IMR-90 (cell line): ENCODE measurements at regions not wholly inside any gene's neighbourhood (a gene's known extent, or its start where the extent isn't known, plus 50 kb on each side); places are given as distances from the start of the nearest gene placed in this dataset.

Experiments used
- ATAC-seq: fragments of 200-7000 bp; cut with Tn5 transposase; 2 replicates; pipeline ENCODE4 v1.9.1; 2020; ENCODE audit warnings: low read depth, mild to moderate bottlenecking, moderate library complexity
- BruUV-seq: library from RNA; stranded (reverse); fragments of 400-500 nt; replicated peaks from 2 replicates; lab custom pipeline; 2021; lab: Mats Ljungman, UMichigan
- CTCF ChIA-PET: fragments of 300-600 bp; formaldehyde crosslinking; extraction: SDS; loops from one replicate; lab custom pipeline; 2021; ENCODE audit warnings: antibody characterized with exemption; lab: Yijun Ruan, JAX
- POLR2A ChIA-PET: fragments of 300-600 bp; sonication (Branson Sonifier 250); formaldehyde crosslinking; loops from one replicate; lab custom pipeline; 2022; ENCODE audit warnings: antibody characterized with exemption; ENCODE audit not compliant: unreplicated experiment; lab: Charles Lee
- DNase-seq: peaks from one replicate; pipeline ENCODE4 v3.0.0; 2013
- H2AFZ ChIP-seq: replicated peaks from 2 replicates; pipeline ENCODE3; 2013; ENCODE audit warnings: low read length, mild to moderate bottlenecking; ENCODE audit not compliant: poor library complexity
- H2AK5ac ChIP-seq: 2 replicates; pipeline ENCODE4 v1.6.1; 2013; ENCODE audit warnings: low read depth, low read length, inconsistent platforms
- H2AK9ac ChIP-seq: replicated peaks from 2 replicates; pipeline ENCODE3; 2013; ENCODE audit warnings: mild to moderate bottlenecking, low read depth, low read length, moderate library complexity; ENCODE audit not compliant: poor library complexity
- H2BK120ac ChIP-seq: 2 replicates; pipeline ENCODE4 v1.6.1; 2013; ENCODE audit warnings: low read depth, low read length, inconsistent platforms
- H2BK15ac ChIP-seq: 3 replicates; pipeline ENCODE4 v1.6.1; 2013; ENCODE audit warnings: low read depth, low read length, inconsistent platforms
- H2BK20ac ChIP-seq: 2 replicates; pipeline ENCODE4 v1.6.1; 2013; ENCODE audit warnings: low read depth, mild to moderate bottlenecking, inconsistent platforms, low read length, moderate library complexity
- H2BK5ac ChIP-seq: 2 replicates; pipeline ENCODE4 v1.6.1; 2013; ENCODE audit warnings: mild to moderate bottlenecking, low read depth, low read length, inconsistent platforms; ENCODE audit not compliant: poor library complexity, severe bottlenecking
- H3K14ac ChIP-seq: replicated peaks from 2 replicates; pipeline ENCODE4 v1.6.1; 2013; ENCODE audit warnings: low read depth, low read length, inconsistent platforms
- H3K18ac ChIP-seq: 2 replicates; pipeline ENCODE4 v1.6.1; 2013; ENCODE audit warnings: low read depth, low read length, control low read depth
- H3K23ac ChIP-seq: 2 replicates; pipeline ENCODE4 v1.6.1; 2013; ENCODE audit warnings: low read depth, low read length, inconsistent platforms
- H3K27ac ChIP-seq: 2 replicates; pipeline ENCODE4 v1.5.1; 2013; ENCODE audit warnings: mild to moderate bottlenecking, control low read depth, low read length; ENCODE audit not compliant: insufficient read depth
- H3K27me3 ChIP-seq: 2 replicates; pipeline ENCODE4 v1.6.1; 2013; ENCODE audit warnings: low read length; ENCODE audit not compliant: control insufficient read depth, insufficient read depth
- H3K36me3 ChIP-seq: 2 replicates; pipeline ENCODE4 v1.6.1; 2013; ENCODE audit warnings: low read length, mixed read lengths; ENCODE audit not compliant: control insufficient read depth, insufficient read depth
- H3K4ac ChIP-seq: 2 replicates; pipeline ENCODE4 v1.6.1; 2013; ENCODE audit warnings: low read depth, low read length, inconsistent platforms
- H3K4me1 ChIP-seq: 2 replicates; pipeline ENCODE4 v1.6.1; 2013; ENCODE audit warnings: low read length, mixed read lengths; ENCODE audit not compliant: control insufficient read depth, insufficient read depth
- H3K4me2 ChIP-seq: 2 replicates; pipeline ENCODE4 v1.6.1; 2013; ENCODE audit warnings: low read depth, mild to moderate bottlenecking, control low read depth, low read length, moderate library complexity
- H3K4me3 ChIP-seq: 2 replicates; pipeline ENCODE4 v1.5.1; 2013; ENCODE audit warnings: low read depth, mild to moderate bottlenecking, control low read depth, low read length, moderate library complexity; ENCODE audit not compliant: insufficient read depth
- H3K56ac ChIP-seq: 2 replicates; pipeline ENCODE4 v1.6.1; 2013; ENCODE audit warnings: low read length, inconsistent platforms; ENCODE audit not compliant: insufficient read depth; ENCODE audit errors: extremely low read depth
- H3K79me1 ChIP-seq, 2 experiments: 2 replicates each; pipeline ENCODE4 v1.6.1; 2013; ENCODE audit warnings: low read length in 2 of 2, inconsistent platforms in 1 of 2, low read depth in 1 of 2
- H3K9ac ChIP-seq: 2 replicates; pipeline ENCODE4 v1.6.1; 2013; ENCODE audit warnings: low read depth, low read length, control low read depth
- H3K9me1 ChIP-seq: 2 replicates; pipeline ENCODE4 v1.6.1; 2013; ENCODE audit warnings: low read length, inconsistent platforms; ENCODE audit not compliant: insufficient read depth
- H3K9me3 ChIP-seq: 2 replicates; pipeline ENCODE4 v1.6.1; 2013; ENCODE audit warnings: low read length; ENCODE audit not compliant: control insufficient read depth, insufficient read depth
- H4K20me1 ChIP-seq: 2 replicates; pipeline ENCODE4 v1.6.1; 2013; ENCODE audit warnings: low read length, inconsistent platforms; ENCODE audit not compliant: insufficient read depth
- H4K5ac ChIP-seq: 2 replicates; pipeline ENCODE4 v1.6.1; 2013; ENCODE audit warnings: mild to moderate bottlenecking, low read depth, low read length, control low read depth
- H4K8ac ChIP-seq, 2 experiments: 2 replicates each; pipeline ENCODE4 v1.6.1; 2013; ENCODE audit warnings: low read depth in 2 of 2, low read length in 2 of 2, control low read depth in 1 of 2, inconsistent platforms in 1 of 2
- H4K91ac ChIP-seq: 2 replicates; pipeline ENCODE4 v1.6.1; 2013; ENCODE audit warnings: low read depth, low read length, inconsistent platforms; ENCODE audit not compliant: insufficient read depth
- CEBPB ChIP-seq: IDR thresholded peaks from 2 replicates; pipeline ENCODE4 v1.6.1; 2012; ENCODE audit warnings: low read depth, low read length, improper control_type of control experiment
- CHD1 ChIP-seq: IDR thresholded peaks from 2 replicates; pipeline ENCODE4 v1.6.1; 2012; ENCODE audit warnings: low read depth, low read length, improper control_type of control experiment
- ELK1 ChIP-seq: fragments of 150-350 bp; IDR thresholded peaks from 2 replicates; pipeline ENCODE4 v1.6.1; 2016; ENCODE audit warnings: low read depth, mild to moderate bottlenecking, low read length, moderate library complexity, borderline replicate concordance
- MXI1 ChIP-seq: IDR thresholded peaks from 2 replicates; pipeline ENCODE4 v1.6.1; 2012; ENCODE audit warnings: low read depth, mild to moderate bottlenecking, low read length, moderate library complexity, borderline replicate concordance
- NFE2L2 ChIP-seq: fragments of 150-350 bp; IDR thresholded peaks from 2 replicates; pipeline ENCODE4 v1.6.1; 2016; ENCODE audit warnings: low read depth, mild to moderate bottlenecking, low read length
- RAD21 ChIP-seq: IDR thresholded peaks from 2 replicates; pipeline ENCODE4 v1.6.1; 2012; ENCODE audit warnings: low read length, improper control_type of control experiment
- RFX5 ChIP-seq: IDR thresholded peaks from 2 replicates; pipeline ENCODE4 v1.8.0; 2012; ENCODE audit warnings: low read depth, mild to moderate bottlenecking, low read length, moderate library complexity
- WGBS, 2 experiments: methylation state at CpG; one replicate each; pipeline versions ENCODE4 v1.1.5 to v1.1.7; 2013; ENCODE audit warnings: missing lambda C conversion rate in 2 of 2; ENCODE audit not compliant: insufficient read length in 1 of 2; ENCODE audit errors: extremely low coverage in 2 of 2; 5-methylcytosine and 5-hydroxymethylcytosine counted together
- dilution Hi-C: fragments of 300-500 bp; cut with HindIII; formaldehyde crosslinking; loops from one replicate; pipeline ENCODE4 v1.14.3; 2018; ENCODE audit warnings: low sequenced_read_pairs; ENCODE audit not compliant: unreplicated experiment
- in situ Hi-C: fragments of 300-500 bp; cut with MboI; formaldehyde crosslinking; loops from 3 replicates; pipeline ENCODE4 v1.14.3; 2019; ENCODE audit warnings: low sequenced_read_pairs, inconsistent platforms, mixed read lengths
- intact Hi-C: fragments of 100-400 bp; cut with micrococcal nuclease; formaldehyde crosslinking; loops from 2 replicates; pipeline ENCODE4 v1.10.0; 2022

DNA sequence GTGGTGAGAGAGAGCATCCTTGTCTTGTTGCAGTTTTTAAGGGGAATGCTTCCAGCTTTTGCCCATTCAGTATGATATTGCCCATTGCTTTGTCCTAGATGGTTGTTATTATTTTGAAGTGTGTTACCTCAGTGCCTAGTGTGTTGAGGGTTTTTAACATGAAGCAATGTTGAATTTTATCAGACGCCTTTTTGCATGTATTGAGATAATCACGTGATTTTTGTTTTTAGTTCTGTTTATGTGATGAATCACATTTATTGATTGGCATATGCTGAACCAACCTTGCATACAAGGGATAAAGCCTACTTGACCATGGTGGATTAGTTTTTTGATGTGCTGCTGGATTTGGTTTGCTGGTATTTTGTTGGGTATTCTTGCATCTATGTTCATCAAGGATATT lies 302.3 kb upstream of the G2E3 start:
- no peak overlapping the region for H3K27ac ChIP-seq
- no peaks in the 10 kb centered on the region for H3K27me3 ChIP-seq
- no peak overlapping the region for H3K18ac ChIP-seq
- no peaks in the 10 kb centered on the region for H3K36me3 ChIP-seq
- H3K9ac ChIP-seq = no peak overlapping the region
- no peak for DNase-seq
- no peaks in the 10 kb centered on the region for H4K20me1 ChIP-seq
- no peak overlapping the region for H2AK5ac ChIP-seq
- H3K4ac ChIP-seq = no peak overlapping the region
- dilution Hi-C loops (no loop called here), in situ Hi-C loops (no loop called here), intact Hi-C loops (no loop called here)
- no peak overlapping the region for H4K91ac ChIP-seq
- no peaks in the 10 kb centered on the region for H3K9me1 ChIP-seq
- no TSS peak for BruUV-seq
- no peak overlapping the region for H2BK20ac ChIP-seq
- H3K14ac ChIP-seq = no peak overlapping the region
- no peak overlapping the region for H3K4me3 ChIP-seq
- H3K23ac ChIP-seq = no peak overlapping the region
- H4K5ac ChIP-seq = no peak overlapping the region
- POLR2A ChIA-PET = no interaction called here
- no peak overlapping the region for H2BK5ac ChIP-seq
- CTCF ChIA-PET = interaction anchor here (0.8 to 1.6 kb wide), 2 partner anchors 14 to 43 kb away, joined by 3 to 4 read pairs; no protein-coding TSS in a partner anchor
- no peak for TF ChIP-seq NFE2L2
- no peak for TF ChIP-seq MXI1
- no peak for TF ChIP-seq RFX5
- TF ChIP-seq CHD1 = no peak
- TF ChIP-seq CEBPB = no peak
- no peak for TF ChIP-seq ELK1
- no peak for TF ChIP-seq RAD21
- no peaks in the 10 kb centered on the region for H3K9me3 ChIP-seq
- H3K4me1 ChIP-seq = peaks cover 3% of the 10 kb centered on the region; the same call in 1 of the 2 replicates
- no peak for ATAC-seq
- no peak overlapping the region for H2BK120ac ChIP-seq
- H3K56ac ChIP-seq = no peak overlapping the region
- no peak overlapping the region for H2AFZ ChIP-seq
- H3K4me2 ChIP-seq = no peak overlapping the region
- no peaks in the 10 kb centered on the region for H3K79me1 ChIP-seq
- WGBS, 2 experiments = no CpG with 5 or more reads among the region's 2 CpGs
- no peak overlapping the region for H2AK9ac ChIP-seq
- H2BK15ac ChIP-seq = no peak overlapping the region
- H4K8ac ChIP-seq = no peak overlapping the region
